ENCODE measurements at regions not wholly inside any gene's neighbourhood (a gene's known extent, or its start where the extent isn't known, plus 50 kb on each side); places are given as distances from the start of the nearest gene placed in this dataset.

DNA sequence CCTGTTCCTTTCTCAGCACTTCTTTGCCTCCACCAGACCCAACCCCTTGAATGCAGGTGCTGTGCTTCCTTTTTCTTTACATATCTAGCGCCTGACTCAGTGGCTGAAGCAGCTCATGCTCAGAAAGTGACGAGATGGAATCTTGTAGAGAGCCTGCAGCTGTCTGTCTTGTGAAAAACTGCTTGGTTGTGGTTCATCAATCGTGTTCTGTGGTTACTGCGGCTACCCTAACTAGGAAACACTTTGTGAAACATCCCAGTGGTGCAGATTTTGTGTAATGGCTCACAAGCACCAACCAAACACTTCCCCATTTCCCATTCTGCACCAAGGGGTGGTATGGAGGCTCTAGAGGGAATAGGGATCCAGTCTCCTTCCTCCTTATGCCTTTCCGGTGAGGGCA, 307.2 kb upstream of the MMADHC start:
- H3K27ac ChIP-seq (ENCODE audit: low read length), result no peak overlapping the region
- ATAC-seq (no peak), DNase-seq (no peak)
- Mint-ChIP-seq H3K36me3 (peaks cover under 1% of the 10 kb centered on the region), H3K27me3 (ENCODE audit: low read depth in 2 of 2) (no peaks in the 10 kb centered on the region), H3K27ac (no peak overlapping the region), H3K9me3 (peaks cover 6 to 16% of the 10 kb centered on the region in 2 donors), H3K4me1 (no peaks in the 10 kb centered on the region), H3K4me3 (no peak overlapping the region)
- no peaks in the 10 kb centered on the region for H3K4me1 ChIP-seq (ENCODE audit: control insufficient read depth, insufficient read depth, low read length)
- intact Hi-C loops (cut with micrococcal nuclease), result no loop called here
- H3K36me3 ChIP-seq (ENCODE audit: control insufficient read depth, insufficient read depth, low read length), result no peaks in the 10 kb centered on the region
- peaks cover 2% of the 10 kb centered on the region for H3K9me3 ChIP-seq (ENCODE audit: control insufficient read depth, insufficient read depth, low read length)
- TF ChIP-seq, protein P1, sequence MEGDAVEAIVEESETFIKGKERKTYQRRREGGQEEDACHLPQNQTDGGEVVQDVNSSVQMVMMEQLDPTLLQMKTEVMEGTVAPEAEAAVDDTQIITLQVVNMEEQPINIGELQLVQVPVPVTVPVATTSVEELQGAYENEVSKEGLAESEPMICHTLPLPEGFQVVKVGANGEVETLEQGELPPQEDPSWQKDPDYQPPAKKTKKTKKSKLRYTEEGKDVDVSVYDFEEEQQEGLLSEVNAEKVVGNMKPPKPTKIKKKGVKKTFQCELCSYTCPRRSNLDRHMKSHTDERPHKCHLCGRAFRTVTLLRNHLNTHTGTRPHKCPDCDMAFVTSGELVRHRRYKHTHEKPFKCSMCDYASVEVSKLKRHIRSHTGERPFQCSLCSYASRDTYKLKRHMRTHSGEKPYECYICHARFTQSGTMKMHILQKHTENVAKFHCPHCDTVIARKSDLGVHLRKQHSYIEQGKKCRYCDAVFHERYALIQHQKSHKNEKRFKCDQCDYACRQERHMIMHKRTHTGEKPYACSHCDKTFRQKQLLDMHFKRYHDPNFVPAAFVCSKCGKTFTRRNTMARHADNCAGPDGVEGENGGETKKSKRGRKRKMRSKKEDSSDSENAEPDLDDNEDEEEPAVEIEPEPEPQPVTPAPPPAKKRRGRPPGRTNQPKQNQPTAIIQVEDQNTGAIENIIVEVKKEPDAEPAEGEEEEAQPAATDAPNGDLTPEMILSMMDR (IDR thresholded peaks at IDR 0.05), result no peak
- WGBS (ENCODE audit: insufficient coverage), result 30% methylated on average over 4 of the region's 5 CpGs
- no peak overlapping the region for H3K4me3 ChIP-seq (ENCODE audit: low read length)
- H3K27me3 ChIP-seq (ENCODE audit: control insufficient read depth, insufficient read depth, low read length), result no peaks in the 10 kb centered on the region

DNA sequence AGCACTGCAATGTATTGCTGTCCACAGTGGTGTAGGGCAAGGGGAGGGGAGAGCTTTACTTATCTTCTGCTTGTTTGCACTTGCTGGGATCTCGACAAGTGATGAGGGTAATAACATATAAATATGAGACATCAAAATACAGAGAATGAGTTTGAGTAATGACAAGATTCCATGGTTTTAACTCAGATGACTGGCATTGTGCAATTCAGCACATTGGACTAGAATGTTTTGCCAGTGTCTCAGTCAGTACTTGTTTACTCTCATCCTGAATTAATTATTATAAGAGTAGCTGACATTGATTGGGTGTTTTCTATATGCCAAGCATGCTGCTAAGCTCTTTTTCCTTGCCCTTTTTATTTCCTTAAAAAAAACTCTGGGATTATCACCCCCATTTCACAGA, 306.7 kb upstream of the MMADHC start:
- DNase-seq (no peak), ATAC-seq (no peak)
- Mint-ChIP-seq H3K27me3 (ENCODE audit: low read depth in 2 of 2) (no peaks in the 10 kb centered on the region), H3K4me3 (no peak overlapping the region), H3K27ac (no peak overlapping the region), H3K36me3 (peaks cover 6% of the 10 kb centered on the region), H3K9me3 (peaks cover 10 to 21% of the 10 kb centered on the region in 2 donors), H3K4me1 (no peaks in the 10 kb centered on the region)
- Histone ChIP-seq H3K9me3 (ENCODE audit: control insufficient read depth, insufficient read depth, low read length) (no peaks in the 10 kb centered on the region), H3K27me3 (ENCODE audit: control insufficient read depth, insufficient read depth, low read length) (no peaks in the 10 kb centered on the region), H3K4me3 (ENCODE audit: low read length) (no peak overlapping the region), H3K36me3 (ENCODE audit: control insufficient read depth, insufficient read depth, low read length) (no peaks in the 10 kb centered on the region), H3K27ac (ENCODE audit: low read length) (no peak overlapping the region), H3K4me1 (ENCODE audit: control insufficient read depth, insufficient read depth, low read length) (no peaks in the 10 kb centered on the region)
- WGBS (ENCODE audit: insufficient coverage), result 58% methylated on average over 1 of the region's 1 CpG
- TF ChIP-seq, protein P1 (IDR thresholded peaks at IDR 0.05), result no peak
- intact Hi-C loops (cut with micrococcal nuclease), result no loop called here

DNA sequence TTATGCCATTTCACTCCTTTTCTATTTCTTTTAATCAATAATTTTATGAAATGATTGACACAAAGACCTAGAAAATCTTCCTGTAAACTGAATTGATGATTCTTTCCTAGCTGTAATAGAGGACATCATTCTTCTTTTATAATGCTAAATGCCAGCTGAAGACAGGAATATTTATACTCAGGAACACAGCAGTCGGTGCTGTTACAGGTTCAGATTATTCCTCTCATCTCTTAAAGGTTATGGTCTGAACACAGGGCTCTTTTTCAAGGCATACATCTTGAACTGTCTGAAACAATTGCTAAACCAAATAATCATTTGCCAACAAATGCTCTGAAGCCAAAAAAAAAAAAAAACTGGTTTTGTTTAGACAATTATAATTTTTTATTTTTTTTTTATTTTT, 305.0 kb upstream of the MMADHC start:
- Mint-ChIP-seq H3K4me1 (no peaks in the 10 kb centered on the region), H3K36me3 (peaks cover 6% of the 10 kb centered on the region), H3K4me3 (no peak overlapping the region), H3K27ac (no peak overlapping the region), H3K27me3 (ENCODE audit: low read depth in 2 of 2) (no peaks in the 10 kb centered on the region), H3K9me3 (peaks cover 8 to 16% of the 10 kb centered on the region in 2 donors)
- Histone ChIP-seq H3K27me3 (ENCODE audit: control insufficient read depth, insufficient read depth, low read length) (no peaks in the 10 kb centered on the region), H3K4me1 (ENCODE audit: control insufficient read depth, insufficient read depth, low read length) (no peaks in the 10 kb centered on the region), H3K9me3 (ENCODE audit: control insufficient read depth, insufficient read depth, low read length) (no peaks in the 10 kb centered on the region), H3K4me3 (ENCODE audit: low read length) (no peak overlapping the region), H3K36me3 (ENCODE audit: control insufficient read depth, insufficient read depth, low read length) (no peaks in the 10 kb centered on the region), H3K27ac (ENCODE audit: low read length) (no peak overlapping the region)
- DNase-seq, result no peak
- intact Hi-C loops (cut with micrococcal nuclease), result no loop called here
- TF ChIP-seq, protein P1 (IDR thresholded peaks at IDR 0.05), result no peak
- WGBS (ENCODE audit: insufficient coverage), result 79% methylated on average over 1 of the region's 1 CpG
- no peak for ATAC-seq

DNA sequence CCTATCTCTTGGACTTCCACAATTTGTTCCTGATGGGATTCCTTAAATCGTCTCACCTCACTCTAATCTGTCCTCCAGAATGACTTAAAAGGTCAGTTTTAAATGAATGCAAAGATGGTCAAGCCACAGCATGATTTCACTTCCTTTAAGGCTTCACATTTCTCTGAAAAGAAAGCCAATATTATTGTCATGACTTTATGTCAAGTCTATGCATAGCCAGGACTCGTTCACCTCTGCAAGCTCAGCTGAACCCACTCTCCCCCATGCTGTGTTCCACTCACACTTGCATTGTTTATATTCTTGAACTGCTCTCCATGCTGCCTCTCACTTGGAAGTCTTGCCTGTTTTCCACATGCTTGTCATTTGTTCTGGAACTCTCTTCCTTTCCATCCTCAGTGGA, 298.4 kb upstream of the MMADHC start:
- TF ChIP-seq, protein P1 (IDR thresholded peaks at IDR 0.05), result no peak
- intact Hi-C loops (cut with micrococcal nuclease), result no loop called here
- Histone ChIP-seq H3K36me3 (ENCODE audit: control insufficient read depth, insufficient read depth, low read length) (no peaks in the 10 kb centered on the region), H3K9me3 (ENCODE audit: control insufficient read depth, insufficient read depth, low read length) (peaks cover 2% of the 10 kb centered on the region), H3K4me3 (ENCODE audit: low read length) (no peak overlapping the region), H3K27ac (ENCODE audit: low read length) (no peak overlapping the region), H3K27me3 (ENCODE audit: control insufficient read depth, insufficient read depth, low read length) (no peaks in the 10 kb centered on the region), H3K4me1 (ENCODE audit: control insufficient read depth, insufficient read depth, low read length) (no peaks in the 10 kb centered on the region)
- DNase-seq (no peak), ATAC-seq (no peak)
- 63% methylated on average over 2 of the region's 2 CpGs for WGBS (ENCODE audit: insufficient coverage)
- Mint-ChIP-seq H3K4me1 (no peaks in the 10 kb centered on the region), H3K4me3 (no peak overlapping the region), H3K9me3 (peaks cover 10 to 21% of the 10 kb centered on the region in 2 donors), H3K27ac (no peak overlapping the region), H3K27me3 (ENCODE audit: low read depth in 2 of 2) (no peaks in the 10 kb centered on the region), H3K36me3 (peaks cover 6% of the 10 kb centered on the region)
